ENCODE measurements at regions not wholly inside any gene's neighbourhood (a gene's known extent, or its start where the extent isn't known, plus 50 kb on each side); places are given as distances from the start of the nearest gene placed in this dataset.
A peak's percentile ranks its signal among the peaks of the same experiment; 100 is the strongest.
"Not testable (repeated sequence)": the region's sequence is repeated elsewhere in the genome, so short reads cannot be mapped to it uniquely, and the experiment has no call there.

DNA sequence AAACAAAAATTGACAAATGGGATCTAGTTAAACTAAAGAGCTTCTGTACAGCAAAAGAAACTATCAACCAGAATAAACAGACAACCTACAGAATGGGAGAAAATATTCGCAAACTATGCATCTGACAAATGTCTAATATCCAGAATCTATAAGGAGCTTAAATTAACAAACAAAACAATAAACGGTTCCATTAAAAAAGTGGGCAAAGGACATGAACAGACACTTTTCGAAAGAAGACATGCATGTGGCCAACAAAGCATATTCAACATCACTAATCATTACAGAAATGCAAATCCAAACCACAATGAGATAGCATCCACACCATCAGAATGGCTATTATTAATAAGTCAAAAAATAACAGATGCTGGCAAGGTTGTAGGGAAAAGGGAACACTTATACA, 50.5 kb upstream of the MED13L start:
- not testable (repeated sequence) for DNase-seq

- DNase-seq, result no peak
These were observed 54.4 kb upstream of the MED13L start for GRCh38 chr12:116331876-116332275.

GRCh38 chr12:116332705-116333380, 55.4 kb upstream of the MED13L start:
- no peak for DNase-seq

DNA sequence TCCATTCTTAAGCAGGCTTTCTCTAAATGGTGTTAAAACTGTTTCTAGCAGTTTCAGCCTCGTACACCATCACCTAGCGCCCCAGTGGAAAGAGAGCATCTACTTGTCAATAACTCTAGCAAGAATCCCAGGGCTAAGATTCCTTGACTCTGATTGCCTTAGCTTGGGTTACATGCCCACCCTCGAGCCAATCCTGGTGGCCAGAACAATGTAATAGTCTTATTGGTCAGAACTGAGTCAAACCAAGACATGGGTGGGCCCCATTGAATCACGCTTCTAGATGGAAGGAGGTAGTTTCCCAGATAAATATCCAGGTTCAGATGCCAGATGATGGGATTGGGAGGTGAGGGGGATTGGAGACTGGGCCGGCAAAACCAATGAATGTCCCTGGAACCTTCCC, 55.9 kb upstream of the MED13L start:
- DNase-seq, result no peak

DNA sequence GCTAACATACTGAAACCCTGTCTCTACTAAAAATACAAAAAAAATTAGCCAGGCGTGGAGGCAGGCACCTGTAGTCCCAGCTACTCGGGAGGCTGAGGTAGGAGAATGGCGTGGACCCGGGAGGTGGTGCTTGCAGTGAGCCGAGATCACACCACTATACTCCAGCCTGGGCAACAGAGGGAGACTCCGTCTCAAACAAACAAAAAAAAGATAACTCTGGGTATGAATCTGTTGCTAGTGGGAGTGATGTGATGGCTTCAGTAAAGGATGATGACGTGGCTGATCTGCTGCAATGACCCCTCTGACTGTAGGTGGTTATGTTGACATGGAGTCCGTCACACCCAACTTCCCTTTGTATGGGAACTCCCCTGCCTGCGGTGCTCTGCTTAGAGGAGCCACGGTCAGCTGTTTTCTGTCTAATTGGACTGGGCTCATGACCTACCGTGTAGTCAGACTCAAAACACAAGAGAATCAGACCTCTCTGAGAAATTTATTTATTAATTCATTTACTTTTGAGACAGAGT, 59.1 kb upstream of the MED13L start:
- DNase-seq, result no peak

GRCh38 chr12:116337312-116337711, 59.8 kb upstream of the MED13L start:
- no peak for DNase-seq

DNA sequence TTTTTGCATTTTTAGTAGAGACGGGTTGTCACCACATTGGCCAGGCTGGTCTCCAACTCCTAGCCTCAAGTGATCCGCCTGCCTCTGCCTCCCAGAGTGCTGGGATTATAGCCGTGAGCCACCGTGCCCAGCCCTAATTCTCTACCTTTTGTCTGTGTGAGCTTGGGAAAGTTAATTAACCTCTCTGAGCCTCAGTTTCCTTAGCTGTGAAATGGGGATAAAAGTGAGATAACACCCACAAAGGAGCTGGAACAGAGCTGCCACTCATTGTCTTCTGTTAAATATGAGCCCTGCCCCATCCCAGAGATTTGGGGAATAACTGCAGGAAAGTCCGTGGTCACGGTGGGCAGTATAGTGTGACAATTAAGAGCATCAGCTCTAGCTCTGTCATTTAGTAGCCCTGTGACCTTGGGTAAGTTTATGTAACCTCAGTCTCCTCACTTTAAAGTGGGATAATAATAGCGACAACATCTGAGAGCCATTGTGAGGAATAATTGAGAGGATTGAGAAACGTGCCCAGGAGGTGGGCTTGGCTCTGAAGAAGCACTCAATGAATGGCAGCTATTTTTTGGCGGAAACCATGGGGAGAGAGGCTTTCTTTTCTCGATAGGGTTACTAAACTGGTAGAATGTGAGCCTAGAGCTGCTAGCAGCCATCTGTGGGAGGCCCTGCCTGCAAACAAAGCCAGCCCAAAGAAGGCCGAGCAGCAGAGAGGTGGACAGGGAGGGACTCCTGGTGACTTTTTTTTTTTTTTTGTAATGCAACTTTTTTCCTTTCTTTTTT, 60.8 kb upstream of the MED13L start:
- no peak for DNase-seq

- no peak for DNase-seq
These were observed 61.6 kb upstream of the MED13L start for GRCh38 chr12:116339062-116339461.

DNA sequence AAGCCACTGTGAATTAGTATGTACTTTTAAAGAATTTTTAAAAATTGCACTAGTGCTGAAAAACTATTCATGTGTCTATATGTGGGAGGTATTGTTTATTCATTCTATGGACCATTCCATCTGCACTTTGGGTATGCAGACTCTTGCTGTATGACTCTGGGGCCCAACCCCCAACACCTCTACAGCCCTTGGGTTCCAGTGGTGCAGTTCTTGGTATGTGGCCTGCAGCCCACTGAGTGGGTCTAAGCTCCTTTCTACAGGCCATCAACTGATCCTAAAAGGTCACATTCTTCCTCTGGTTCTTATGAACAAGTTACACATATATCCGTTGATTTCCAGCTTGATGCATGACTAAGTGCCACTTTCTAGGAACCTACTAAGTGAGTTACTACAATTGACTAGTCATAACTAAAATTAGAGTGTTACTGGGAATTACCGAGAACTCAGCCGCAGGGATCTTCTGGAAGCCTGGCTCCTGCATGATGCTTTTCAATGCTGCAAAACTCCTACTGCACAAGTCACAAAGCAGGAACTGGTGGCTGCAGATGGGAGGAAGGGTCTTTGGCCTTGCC, 62.4 kb upstream of the MED13L start:
- no peak for DNase-seq

GRCh38 chr12:116343331-116343884, 65.9 kb upstream of the MED13L start:
- no peak for DNase-seq

DNA sequence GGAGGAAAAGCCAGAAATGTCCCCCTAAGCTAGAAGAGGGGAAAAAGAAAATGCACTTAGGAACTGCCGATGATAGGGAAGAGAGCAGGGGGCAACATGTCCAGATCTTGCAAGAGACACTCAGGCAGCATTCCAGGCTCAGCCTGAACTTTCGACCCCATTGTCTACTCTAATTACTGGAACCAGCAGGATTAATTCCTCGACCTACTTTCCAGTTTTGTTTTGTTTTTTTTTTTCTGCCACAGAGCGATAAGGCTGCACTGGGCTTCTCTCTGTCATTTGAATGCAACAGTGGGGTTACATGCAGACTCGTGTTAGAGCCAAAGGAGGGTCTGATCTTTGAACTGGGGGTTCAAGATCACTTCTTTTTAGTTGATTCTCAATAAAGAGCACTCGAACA, 68.7 kb upstream of the MED13L start:
- no peak for DNase-seq

DNA sequence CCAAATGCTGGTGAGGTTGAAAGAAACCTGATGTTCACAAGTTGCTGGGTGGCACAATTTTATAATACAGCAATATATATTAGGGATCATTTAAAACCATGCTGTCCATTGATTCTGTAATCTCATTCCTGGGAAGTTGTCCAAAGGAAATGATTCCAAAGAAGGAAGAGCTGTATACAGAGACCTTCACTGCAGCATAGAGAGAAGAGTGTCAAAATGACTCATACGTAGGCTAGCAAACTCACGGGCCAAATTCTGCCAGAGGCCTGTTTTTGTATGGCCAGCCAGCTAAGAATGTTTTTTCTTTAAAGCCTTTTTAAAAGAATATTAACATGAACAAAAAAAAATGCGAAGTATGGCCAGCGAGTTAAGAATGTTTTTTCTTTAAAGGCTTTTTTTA, 69.2 kb upstream of the MED13L start:
- no peak for DNase-seq

DNA sequence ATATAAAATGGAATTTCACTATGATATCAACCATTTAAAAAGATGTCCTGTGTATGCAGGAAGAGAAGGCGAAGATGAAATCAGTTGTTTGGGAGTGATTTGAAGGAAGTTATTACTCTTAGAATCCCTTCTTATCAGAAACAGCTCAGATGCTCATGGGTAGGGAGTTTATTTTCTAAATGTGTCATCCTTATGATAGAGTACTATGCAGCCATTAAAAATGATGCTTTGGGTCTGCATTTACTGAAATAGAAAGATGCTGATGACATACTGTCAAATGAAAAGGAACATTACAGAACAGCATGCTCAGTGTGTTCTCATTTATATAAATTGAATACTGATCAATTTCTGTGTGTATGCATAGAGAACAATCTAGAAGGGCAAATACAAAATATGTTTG, 69.8 kb upstream of the MED13L start:
- DNase-seq, result no peak

- DNase-seq, result no peak
These were observed 74.9 kb upstream of the MED13L start for GRCh38 chr12:116352315-116352835.

DNA sequence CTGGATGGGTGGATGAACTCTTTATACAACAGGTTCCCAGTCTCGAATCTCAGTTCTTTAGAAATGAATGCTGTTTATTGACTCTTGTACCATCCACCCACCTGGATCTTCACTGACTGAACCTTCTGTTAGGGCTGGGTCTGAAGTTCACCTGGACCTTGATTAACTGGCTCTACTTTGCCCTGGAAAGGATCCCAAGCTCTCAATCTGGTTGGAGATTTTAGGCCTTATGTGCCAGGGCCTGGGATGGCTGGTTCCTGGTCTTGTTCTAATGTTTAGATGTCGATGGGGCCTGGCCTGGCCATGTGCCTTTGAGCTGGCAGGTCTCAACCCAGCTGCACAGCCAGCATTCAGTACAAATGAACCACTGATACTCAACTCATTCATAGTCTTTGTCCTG, 76.5 kb upstream of the MED13L start:
- DNase-seq, result no peak

DNA sequence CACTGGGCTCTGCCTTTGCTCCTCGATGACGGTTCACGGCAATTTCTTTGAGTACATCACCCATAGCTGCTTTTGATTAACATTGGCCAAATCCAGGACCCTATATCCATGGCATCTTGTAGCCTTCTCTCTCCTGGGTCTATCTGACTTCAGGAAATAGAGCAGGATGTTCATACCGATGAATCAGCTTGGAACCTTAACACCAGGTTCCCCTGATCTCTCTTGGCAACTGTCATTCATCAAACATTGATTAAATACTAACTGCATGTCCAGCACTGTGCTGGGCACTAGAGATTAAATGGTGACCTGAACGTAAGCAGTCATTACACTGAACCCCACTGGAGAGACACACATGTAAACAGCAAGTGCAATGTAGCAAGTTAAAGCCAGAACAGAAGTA, 77.0 kb upstream of the MED13L start:
- DNase-seq, result no peak

- DNase-seq, result no peak
These were observed 77.7 kb upstream of the MED13L start for GRCh38 chr12:116354950-116355783.

DNA sequence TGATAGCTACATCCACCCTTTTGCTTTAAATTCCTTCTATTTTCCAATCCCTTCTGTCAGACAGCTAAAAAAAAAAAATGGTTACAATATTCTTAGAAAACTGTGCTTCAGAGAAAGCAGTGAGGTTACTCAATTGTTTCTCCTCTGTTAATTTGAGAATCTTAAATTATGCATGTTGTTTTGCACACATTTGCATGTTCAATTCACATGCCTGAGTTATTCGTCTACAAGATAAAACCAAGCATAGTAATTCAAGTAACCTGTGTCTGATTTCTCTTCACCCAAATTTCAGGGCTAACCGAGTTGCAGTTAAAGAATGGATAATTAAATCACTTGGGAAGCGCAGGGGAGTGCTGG, 81.0 kb upstream of the MED13L start:
- no peak for DNase-seq

DNA sequence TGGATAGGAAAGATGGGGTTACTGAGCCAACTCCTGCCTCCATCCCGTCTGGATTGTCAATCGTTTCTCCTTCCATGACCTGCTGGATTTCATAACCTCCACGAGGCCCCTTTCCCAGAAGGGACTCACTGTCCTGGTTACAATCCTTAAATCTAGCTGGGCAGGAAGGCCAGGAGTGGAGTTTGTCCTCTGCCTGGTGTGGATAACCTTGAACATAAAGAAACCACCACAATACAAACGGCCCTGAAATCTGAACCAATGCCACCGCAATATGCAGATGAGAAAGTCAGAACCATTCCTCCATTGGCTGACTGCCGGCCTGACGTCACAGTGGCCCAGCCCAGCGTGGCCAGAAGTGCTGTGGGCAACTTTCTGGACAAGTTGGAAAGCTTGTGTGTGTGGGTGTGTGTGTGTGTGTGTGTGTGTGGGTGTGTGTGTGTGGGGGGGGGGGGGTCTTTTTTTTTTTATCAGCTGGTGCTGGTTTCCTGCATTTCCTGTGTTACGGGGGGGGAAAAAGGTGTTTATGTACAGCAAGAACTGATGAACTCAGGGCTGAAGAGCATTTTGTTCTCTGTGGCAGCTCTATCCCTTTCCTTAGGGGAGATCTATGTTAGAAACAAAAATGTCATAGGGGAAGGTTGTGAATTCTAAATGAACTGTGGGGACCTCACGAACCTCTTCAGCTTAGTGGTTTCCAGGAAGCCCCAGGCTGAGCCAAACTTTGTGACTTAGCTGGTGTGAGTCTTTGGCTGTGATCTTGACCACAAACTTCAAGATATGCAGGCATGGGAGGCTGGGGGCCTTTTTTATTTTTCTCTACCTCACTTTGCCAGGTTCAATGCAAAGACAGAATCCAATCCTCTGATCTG, 81.6 kb upstream of the MED13L start:
- DNase-seq, result peak in 49 of 56 donors; percentile 3 to 83 (median 38)

All from amygdala (tissue), 56 donors.